ENCODE measurements at regions not wholly inside any gene's neighbourhood (a gene's known extent, or its start where the extent isn't known, plus 50 kb on each side); places are given as distances from the start of the nearest gene placed in this dataset.
"Not testable (repeated sequence)": the region's sequence is repeated elsewhere in the genome, so short reads cannot be mapped to it uniquely, and the experiment has no call there.

DNA sequence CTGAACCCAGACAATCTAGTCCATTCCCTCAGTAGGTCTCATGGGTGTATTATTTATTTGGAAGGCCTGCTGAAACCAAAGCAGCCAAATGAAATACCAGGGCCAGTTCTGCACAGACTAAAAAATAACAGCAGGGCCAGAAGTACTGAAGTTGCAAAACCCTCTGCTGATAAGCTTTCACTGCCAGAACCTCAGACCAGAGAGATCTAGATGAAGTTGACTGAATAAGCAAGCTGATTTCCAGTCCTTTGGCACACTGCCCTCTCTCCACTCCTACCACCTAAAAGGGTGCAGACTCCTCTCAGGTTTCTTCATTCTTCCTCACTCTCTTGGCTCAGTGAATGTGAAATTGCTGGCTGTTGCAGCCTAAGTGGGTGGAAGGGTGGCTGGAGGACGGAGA, 276.7 kb upstream of the KLF3 start:
- DNase-seq (ENCODE audit: low read depth), result no peak

DNA sequence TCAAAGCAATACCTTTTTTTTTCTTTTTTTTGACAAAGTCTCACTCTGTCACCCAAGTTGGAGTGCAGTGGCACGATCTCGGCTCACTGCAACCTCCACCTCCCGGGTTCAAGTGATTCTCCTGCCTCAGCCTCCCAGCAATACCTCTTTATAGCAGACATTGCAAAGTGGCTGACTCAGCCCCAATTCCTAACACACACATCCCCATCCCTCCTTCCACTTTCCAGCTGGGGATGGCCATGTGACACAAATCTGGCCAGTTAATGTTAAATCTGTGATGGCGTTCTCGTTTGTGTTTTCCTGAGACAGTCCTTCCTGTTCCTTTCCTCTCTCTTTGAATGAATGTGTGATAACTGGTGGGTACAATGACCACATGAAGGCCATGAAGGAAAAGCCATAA, 276.2 kb upstream of the KLF3 start:
- TF ChIP-seq, protein P1, sequence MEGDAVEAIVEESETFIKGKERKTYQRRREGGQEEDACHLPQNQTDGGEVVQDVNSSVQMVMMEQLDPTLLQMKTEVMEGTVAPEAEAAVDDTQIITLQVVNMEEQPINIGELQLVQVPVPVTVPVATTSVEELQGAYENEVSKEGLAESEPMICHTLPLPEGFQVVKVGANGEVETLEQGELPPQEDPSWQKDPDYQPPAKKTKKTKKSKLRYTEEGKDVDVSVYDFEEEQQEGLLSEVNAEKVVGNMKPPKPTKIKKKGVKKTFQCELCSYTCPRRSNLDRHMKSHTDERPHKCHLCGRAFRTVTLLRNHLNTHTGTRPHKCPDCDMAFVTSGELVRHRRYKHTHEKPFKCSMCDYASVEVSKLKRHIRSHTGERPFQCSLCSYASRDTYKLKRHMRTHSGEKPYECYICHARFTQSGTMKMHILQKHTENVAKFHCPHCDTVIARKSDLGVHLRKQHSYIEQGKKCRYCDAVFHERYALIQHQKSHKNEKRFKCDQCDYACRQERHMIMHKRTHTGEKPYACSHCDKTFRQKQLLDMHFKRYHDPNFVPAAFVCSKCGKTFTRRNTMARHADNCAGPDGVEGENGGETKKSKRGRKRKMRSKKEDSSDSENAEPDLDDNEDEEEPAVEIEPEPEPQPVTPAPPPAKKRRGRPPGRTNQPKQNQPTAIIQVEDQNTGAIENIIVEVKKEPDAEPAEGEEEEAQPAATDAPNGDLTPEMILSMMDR (conservative IDR thresholded peaks at IDR 0.05; ENCODE audit: low read depth, low read length), result no peak
- no peak for DNase-seq (ENCODE audit: low read depth)
- no peak overlapping the region for H3K4me3 ChIP-seq (ENCODE audit: low read depth, low read length)

More for the DNA sequence above, 276.7 kb upstream of the KLF3 start:
- H3K4me3 ChIP-seq (ENCODE audit: low read depth, low read length), result no peak overlapping the region
- TF ChIP-seq, protein P1 (conservative IDR thresholded peaks at IDR 0.05; ENCODE audit: low read depth, low read length), result no peak

DNA sequence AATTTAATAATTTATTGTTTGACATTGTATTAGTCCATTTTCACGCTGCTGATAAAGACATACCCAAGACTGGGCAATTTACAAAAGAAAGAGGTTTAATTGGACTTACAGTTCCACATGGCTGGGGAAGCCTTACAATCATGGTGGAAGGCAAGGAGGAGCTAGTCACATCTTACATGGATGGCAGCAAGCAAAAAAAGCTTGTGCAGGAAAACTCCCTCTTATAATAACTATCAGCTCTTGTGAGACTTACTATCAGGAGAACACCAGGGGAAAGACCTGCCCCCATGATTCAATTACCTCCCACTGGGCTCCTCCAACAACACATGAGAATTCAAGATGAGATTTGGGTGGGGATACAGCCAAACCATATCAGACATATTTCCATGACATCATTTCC, 275.1 kb upstream of the KLF3 start:
- H3K4me3 ChIP-seq (ENCODE audit: low read depth, low read length); DNase-seq (ENCODE audit: low read depth): not testable (repeated sequence)

DNA sequence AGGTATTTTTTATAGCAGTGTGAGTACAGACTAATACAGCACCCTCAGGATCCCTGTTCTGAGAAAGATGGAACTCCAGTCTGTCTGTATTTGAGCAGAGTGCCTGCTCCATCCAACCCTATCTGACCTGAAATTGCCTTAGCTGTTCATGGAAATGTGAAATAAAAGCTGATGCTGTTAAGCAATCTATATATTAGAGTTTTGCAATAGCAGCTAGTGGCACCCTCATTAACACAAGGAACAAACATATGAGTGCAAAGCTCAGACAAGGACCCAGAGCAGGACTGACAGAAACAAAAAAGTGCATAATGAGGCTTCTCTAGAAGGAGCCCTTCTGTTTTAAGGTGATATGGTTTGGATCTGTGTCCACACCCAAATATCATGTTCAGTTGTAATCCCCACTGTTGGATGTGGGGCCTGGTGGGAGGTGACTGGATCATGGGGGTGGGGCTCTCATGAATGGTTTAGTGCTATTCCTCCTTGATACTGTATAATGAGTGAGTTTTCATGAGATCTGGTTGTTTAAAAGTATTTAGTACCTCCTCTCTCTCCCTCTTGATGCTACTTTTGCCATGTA, 272.9 kb upstream of the KLF3 start:
- no peak overlapping the region for H3K4me3 ChIP-seq (ENCODE audit: low read depth, low read length)
- TF ChIP-seq, protein P1 (conservative IDR thresholded peaks at IDR 0.05; ENCODE audit: low read depth, low read length), result no peak
- DNase-seq (ENCODE audit: low read depth), result no peak

DNA sequence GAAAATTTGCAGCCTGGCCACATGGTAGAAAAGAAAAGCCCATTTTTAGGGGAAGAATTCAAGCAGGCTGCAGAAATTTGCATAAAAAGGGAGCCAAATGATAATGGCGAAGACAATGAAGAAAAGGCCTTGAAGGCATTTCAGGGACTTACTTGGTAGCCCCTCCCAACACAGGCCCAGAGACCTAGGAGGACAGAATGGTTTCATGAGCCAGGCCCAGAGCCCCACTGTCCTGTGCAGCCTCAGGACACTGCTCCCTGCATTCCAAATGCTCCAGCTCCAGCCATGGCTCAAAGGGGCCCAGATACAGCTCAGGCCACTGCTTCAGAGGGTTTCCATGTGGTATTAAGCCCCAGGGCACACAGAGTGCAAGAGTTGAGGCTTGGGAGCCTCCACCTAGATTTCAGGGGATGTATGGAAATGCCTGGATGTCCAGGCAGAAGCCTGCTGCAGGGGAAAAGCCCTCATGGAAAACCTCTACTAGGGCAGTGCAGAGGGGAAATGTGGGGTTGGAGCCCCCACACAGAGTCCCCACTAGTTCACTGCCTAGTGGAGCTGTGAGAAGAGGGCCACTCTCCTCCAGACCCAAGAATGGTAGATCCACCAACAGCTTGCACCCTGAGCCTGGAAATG, 271.7 kb upstream of the KLF3 start:
- TF ChIP-seq, protein P1 (conservative IDR thresholded peaks at IDR 0.05; ENCODE audit: low read depth, low read length), result no peak
- DNase-seq (ENCODE audit: low read depth), result no peak
- H3K4me3 ChIP-seq (ENCODE audit: low read depth, low read length), result no peak overlapping the region

DNA sequence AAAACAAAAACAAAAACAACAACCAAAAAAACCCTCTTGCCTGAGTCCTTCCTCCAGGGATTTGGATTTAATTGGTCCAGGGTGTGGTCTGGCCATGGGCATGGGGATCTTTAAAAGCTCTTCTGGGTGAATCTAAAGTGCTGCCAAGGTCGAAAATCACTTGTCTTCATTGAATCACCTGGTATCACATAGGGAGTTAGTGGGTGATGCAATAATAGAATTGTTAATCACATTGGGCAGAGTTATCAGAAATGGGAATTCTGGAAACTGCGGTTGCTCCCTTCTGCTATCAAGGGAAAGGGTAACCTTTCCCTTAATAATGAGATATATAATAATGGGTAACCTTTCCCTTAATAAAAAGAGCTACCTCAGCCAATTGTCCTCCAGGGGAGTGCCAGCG, 267.9 kb upstream of the KLF3 start:
- no peak overlapping the region for H3K4me3 ChIP-seq (ENCODE audit: low read depth, low read length)
- TF ChIP-seq, protein P1 (conservative IDR thresholded peaks at IDR 0.05; ENCODE audit: low read depth, low read length), result no peak
- DNase-seq (ENCODE audit: low read depth), result no peak

DNA sequence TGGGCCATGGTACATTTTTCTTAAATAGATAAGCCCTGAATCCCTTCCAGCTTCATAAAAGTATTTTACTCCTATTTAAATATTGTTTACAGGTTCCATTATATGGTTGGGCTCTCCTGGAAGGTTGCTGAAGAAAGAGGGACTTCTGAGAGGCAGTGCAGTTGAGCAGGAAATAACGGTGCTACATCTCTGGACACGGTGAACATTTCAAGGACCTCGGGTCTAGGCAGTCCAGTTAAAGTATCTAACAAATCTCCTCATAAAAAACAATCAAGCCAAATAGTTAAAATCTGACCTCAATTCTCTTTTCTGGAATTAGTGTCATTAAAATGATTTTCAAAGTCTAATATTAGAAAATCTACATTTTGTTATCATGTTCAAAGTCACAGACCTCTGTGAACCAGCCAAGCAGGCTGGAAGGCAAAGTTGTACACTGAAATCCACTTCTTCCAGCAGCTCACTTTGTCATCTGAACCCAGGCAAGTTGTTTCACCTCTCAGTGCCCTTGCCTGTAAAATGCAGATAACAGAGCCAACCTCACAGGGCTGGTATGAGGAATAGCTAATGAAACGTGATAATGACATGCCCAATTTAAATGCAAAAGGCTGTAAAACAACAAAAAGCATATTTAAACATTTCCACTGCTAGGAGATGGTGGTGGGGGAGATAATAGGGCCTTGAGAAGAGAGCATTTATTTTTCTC, 267.0 kb upstream of the KLF3 start:
- no peak overlapping the region for H3K4me3 ChIP-seq (ENCODE audit: low read depth, low read length)
- DNase-seq (ENCODE audit: low read depth), result no peak
- TF ChIP-seq, protein P1 (conservative IDR thresholded peaks at IDR 0.05; ENCODE audit: low read depth, low read length), result no peak
